ENCODE measurements at regions not wholly inside any gene's neighbourhood (a gene's known extent, or its start where the extent isn't known, plus 50 kb on each side); places are given as distances from the start of the nearest gene placed in this dataset.
"Not testable (repeated sequence)": the region's sequence is repeated elsewhere in the genome, so short reads cannot be mapped to it uniquely, and the experiment has no call there.

DNA sequence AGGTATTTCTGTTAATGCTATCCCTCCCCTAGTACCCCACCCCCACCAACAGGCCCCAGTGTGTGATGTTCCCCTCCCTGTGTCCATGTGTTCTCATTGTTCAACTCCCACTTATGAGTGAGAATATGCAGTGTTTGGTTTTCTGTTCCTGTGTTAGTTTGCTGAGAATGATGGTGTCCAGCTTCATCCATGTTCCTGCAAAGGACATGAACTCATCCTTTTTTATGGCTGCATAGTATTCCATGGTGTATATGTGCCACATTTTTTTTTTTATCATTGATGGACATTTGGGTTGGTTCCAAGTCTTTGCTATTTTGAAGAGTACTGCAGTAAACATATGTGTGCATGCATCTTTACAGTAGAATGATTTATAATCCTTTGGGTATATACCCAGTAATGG lies 430.5 kb upstream of the CD180 start:
- not testable (repeated sequence) for H3K4me3 Mint-ChIP-seq; H3K36me3 Mint-ChIP-seq (ENCODE audit: insufficient read depth in 2 of 2); H3K27me3 Mint-ChIP-seq (ENCODE audit: low read depth); H3K9me3 Mint-ChIP-seq; ATAC-seq (replicated peaks in 1 of 2); H3K4me1 Mint-ChIP-seq (ENCODE audit: low read depth); DNase-seq; H3K27ac Mint-ChIP-seq

- Mint-ChIP-seq H3K9me3 (no peaks in the 10 kb centered on the region), H3K27me3 (ENCODE audit: low read depth) (no peaks in the 10 kb centered on the region), H3K27ac (no peak overlapping the region), H3K36me3 (ENCODE audit: insufficient read depth in 2 of 2) (no peaks in the 10 kb centered on the region), H3K4me3 (no peak overlapping the region), H3K4me1 (ENCODE audit: low read depth) (no peaks in the 10 kb centered on the region)
- ATAC-seq (replicated peaks in 1 of 2) (no peak), DNase-seq (no peak)
Observed at GRCh38 chr5:67623078-67623477, 426.5 kb upstream of the CD180 start.

- DNase-seq, result no peak
- Mint-ChIP-seq H3K4me3 (no peak overlapping the region), H3K9me3 (no peaks in the 10 kb centered on the region), H3K36me3 (ENCODE audit: insufficient read depth in 2 of 2) (no peaks in the 10 kb centered on the region), H3K4me1 (ENCODE audit: low read depth) (no peaks in the 10 kb centered on the region), H3K27me3 (ENCODE audit: low read depth) (no peaks in the 10 kb centered on the region), H3K27ac (no peak overlapping the region)
- ATAC-seq (replicated peaks in 1 of 2), result peak in 1 of 2 donors; percentile 32
Observed at GRCh38 chr5:67620424-67621397, 424.1 kb upstream of the CD180 start.

- H3K27me3 Mint-ChIP-seq (ENCODE audit: low read depth), result no peaks in the 10 kb centered on the region
- DNase-seq (no peak), ATAC-seq (replicated peaks in 1 of 2) (no peak)
- no peaks in the 10 kb centered on the region for H3K36me3 Mint-ChIP-seq (ENCODE audit: insufficient read depth in 2 of 2)
- H3K4me1 Mint-ChIP-seq (ENCODE audit: low read depth), result no peaks in the 10 kb centered on the region
- H3K9me3 Mint-ChIP-seq, result no peaks in the 10 kb centered on the region
- H3K27ac Mint-ChIP-seq, result no peak overlapping the region
- no peak overlapping the region for H3K4me3 Mint-ChIP-seq
Observed at GRCh38 chr5:67619636-67620035, 423.0 kb upstream of the CD180 start.

DNA sequence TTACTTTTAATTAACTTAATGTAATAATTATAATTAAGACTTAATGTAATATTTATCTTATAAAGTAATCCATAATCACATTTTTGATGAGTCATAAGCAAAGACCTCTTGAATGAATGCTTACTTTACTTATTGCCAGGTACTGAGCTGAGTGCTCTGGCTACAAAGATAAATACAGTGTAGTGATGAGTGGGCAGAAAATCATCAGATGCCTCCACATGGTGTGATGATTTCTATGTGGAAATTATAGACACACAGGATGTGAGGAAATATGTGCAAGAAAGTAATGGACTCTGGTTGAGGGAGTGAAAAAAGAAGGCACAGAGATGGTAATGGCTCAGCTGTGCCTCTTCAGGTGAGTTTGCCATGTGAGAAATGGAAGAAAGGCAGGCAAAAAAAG lies 422.6 kb upstream of the CD180 start:
- H3K27me3 Mint-ChIP-seq (ENCODE audit: low read depth), result no peaks in the 10 kb centered on the region
- H3K4me3 Mint-ChIP-seq, result no peak overlapping the region
- no peak overlapping the region for H3K27ac Mint-ChIP-seq
- ATAC-seq (replicated peaks in 1 of 2), result no peak
- H3K4me1 Mint-ChIP-seq (ENCODE audit: low read depth), result no peaks in the 10 kb centered on the region
- DNase-seq, result no peak
- H3K36me3 Mint-ChIP-seq (ENCODE audit: insufficient read depth in 2 of 2), result no peaks in the 10 kb centered on the region
- no peaks in the 10 kb centered on the region for H3K9me3 Mint-ChIP-seq

GRCh38 chr5:67617051-67617450 lies 420.5 kb upstream of the CD180 start:
- H3K9me3 Mint-ChIP-seq, result no peaks in the 10 kb centered on the region
- no peak overlapping the region for H3K4me3 Mint-ChIP-seq
- DNase-seq, result no peak
- no peaks in the 10 kb centered on the region for H3K27me3 Mint-ChIP-seq (ENCODE audit: low read depth)
- no peak overlapping the region for H3K27ac Mint-ChIP-seq
- H3K4me1 Mint-ChIP-seq (ENCODE audit: low read depth), result no peaks in the 10 kb centered on the region
- no peaks in the 10 kb centered on the region for H3K36me3 Mint-ChIP-seq (ENCODE audit: insufficient read depth in 2 of 2)
- ATAC-seq (replicated peaks in 1 of 2), result no peak

- no peaks in the 10 kb centered on the region for H3K4me1 Mint-ChIP-seq (ENCODE audit: low read depth)
- no peaks in the 10 kb centered on the region for H3K9me3 Mint-ChIP-seq
- no peaks in the 10 kb centered on the region for H3K36me3 Mint-ChIP-seq (ENCODE audit: insufficient read depth in 2 of 2)
- no peak for ATAC-seq (replicated peaks in 1 of 2)
- no peak for DNase-seq
- no peaks in the 10 kb centered on the region for H3K27me3 Mint-ChIP-seq (ENCODE audit: low read depth)
- no peak overlapping the region for H3K4me3 Mint-ChIP-seq
- no peak overlapping the region for H3K27ac Mint-ChIP-seq
Observed at GRCh38 chr5:67612961-67613360, 416.4 kb upstream of the CD180 start.

GRCh38 chr5:67610186-67610912 lies 413.8 kb upstream of the CD180 start:
- Mint-ChIP-seq H3K27me3 (ENCODE audit: low read depth) (peaks cover 10% of the 10 kb centered on the region), H3K4me1 (ENCODE audit: low read depth) (no peaks in the 10 kb centered on the region), H3K27ac (no peak overlapping the region), H3K4me3 (no peak overlapping the region), H3K36me3 (ENCODE audit: insufficient read depth in 2 of 2) (no peaks in the 10 kb centered on the region), H3K9me3 (peaks cover 0 to 3% of the 10 kb centered on the region in 2 donors)
- no peak for DNase-seq
- ATAC-seq (replicated peaks in 1 of 2), result no peak

DNA sequence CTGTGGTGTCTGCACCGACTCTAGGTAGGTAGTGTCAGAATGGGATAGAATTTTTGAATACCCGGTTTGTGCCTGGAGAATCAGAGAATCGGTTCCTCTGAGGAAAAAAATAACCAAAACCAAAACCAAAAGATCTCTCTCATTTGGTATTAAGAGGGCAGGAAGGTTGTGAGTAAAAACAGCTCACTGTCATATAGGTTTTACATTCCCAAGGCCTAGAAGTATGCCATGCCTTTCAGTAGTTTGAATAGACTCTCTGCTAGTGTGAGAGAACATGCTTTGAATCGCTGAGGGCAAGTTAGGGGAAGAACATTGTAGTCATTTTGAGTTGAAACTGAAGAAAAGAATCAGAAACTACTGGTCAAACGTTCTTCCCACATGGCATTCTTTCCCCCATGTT lies 411.4 kb upstream of the CD180 start:
- no peak for DNase-seq
- Mint-ChIP-seq H3K36me3 (ENCODE audit: insufficient read depth in 2 of 2) (peaks cover under 1 to 3% of the 10 kb centered on the region in 2 donors), H3K27me3 (ENCODE audit: low read depth) (peaks cover 10% of the 10 kb centered on the region), H3K4me3 (no peak overlapping the region), H3K4me1 (ENCODE audit: low read depth) (no peaks in the 10 kb centered on the region), H3K9me3 (peaks cover under 1 to 3% of the 10 kb centered on the region in 2 donors), H3K27ac (no peak overlapping the region)
- no peak for ATAC-seq (replicated peaks in 1 of 2)

DNA sequence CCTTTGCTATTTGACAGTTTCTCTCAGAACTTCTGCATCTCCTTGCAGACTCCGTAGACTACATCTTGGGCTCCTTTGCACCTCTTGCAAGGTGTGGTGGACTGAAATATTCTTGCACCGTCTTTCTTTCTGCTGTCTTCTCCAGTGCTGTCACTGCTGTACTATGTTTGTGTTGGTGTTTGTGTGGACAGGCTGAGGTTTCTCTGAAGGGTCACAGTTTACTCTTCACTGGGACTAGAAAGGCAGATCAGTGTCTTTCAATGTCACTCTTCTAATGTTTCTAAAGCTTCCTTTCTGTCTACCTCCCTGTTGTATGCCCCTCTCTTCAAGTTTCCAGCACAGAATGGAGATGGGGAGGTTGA lies 410.0 kb upstream of the CD180 start:
- ATAC-seq (replicated peaks in 1 of 2) (no peak), DNase-seq (no peak)
- H3K36me3 Mint-ChIP-seq (ENCODE audit: insufficient read depth in 2 of 2), result peaks cover 2 to 5% of the 10 kb centered on the region in 2 donors
- no peak overlapping the region for H3K4me3 Mint-ChIP-seq
- no peaks in the 10 kb centered on the region for H3K4me1 Mint-ChIP-seq (ENCODE audit: low read depth)
- peaks cover 10% of the 10 kb centered on the region for H3K27me3 Mint-ChIP-seq (ENCODE audit: low read depth)
- no peak overlapping the region for H3K27ac Mint-ChIP-seq
- peaks cover 6 to 8% of the 10 kb centered on the region in 2 donors for H3K9me3 Mint-ChIP-seq

GRCh38 chr5:67605730-67606585 lies 409.4 kb upstream of the CD180 start:
- no peak overlapping the region for H3K4me3 Mint-ChIP-seq
- H3K36me3 Mint-ChIP-seq (ENCODE audit: insufficient read depth in 2 of 2), result peaks cover 4 to 5% of the 10 kb centered on the region in 2 donors
- peaks cover 10% of the 10 kb centered on the region for H3K27me3 Mint-ChIP-seq (ENCODE audit: low read depth)
- peaks cover 6 to 8% of the 10 kb centered on the region in 2 donors for H3K9me3 Mint-ChIP-seq
- H3K4me1 Mint-ChIP-seq (ENCODE audit: low read depth), result no peaks in the 10 kb centered on the region
- H3K27ac Mint-ChIP-seq, result no peak overlapping the region
- DNase-seq (no peak), ATAC-seq (replicated peaks in 1 of 2) (no peak)

DNA sequence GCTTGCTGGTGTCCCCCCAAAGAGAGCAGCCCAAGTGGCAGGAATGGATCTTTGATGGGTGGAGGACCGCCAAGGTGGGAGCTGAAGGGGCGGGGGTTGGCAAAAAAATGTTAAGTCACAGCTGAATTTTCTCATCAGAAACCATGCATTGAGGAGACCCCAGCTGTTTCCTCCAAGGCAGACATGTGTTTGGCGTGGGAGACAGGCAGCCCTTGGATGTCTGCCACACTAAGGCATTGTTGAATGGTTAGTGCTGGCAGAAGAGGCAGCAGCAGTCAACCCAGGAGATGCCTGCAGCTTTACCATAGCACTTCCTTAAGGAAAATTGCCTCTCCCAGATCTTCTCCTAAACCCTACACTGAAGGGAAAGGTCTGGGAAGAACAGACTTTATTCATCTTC lies 394.9 kb upstream of the CD180 start:
- Mint-ChIP-seq H3K27ac (no peak overlapping the region), H3K27me3 (ENCODE audit: low read depth) (no peaks in the 10 kb centered on the region), H3K36me3 (ENCODE audit: insufficient read depth in 2 of 2) (peaks cover 0 to 2% of the 10 kb centered on the region in 2 donors), H3K4me3 (no peak overlapping the region), H3K4me1 (ENCODE audit: low read depth) (no peaks in the 10 kb centered on the region), H3K9me3 (peaks cover 2 to 4% of the 10 kb centered on the region in 2 donors)
- no peak for ATAC-seq (replicated peaks in 1 of 2)
- no peak for DNase-seq

GRCh38 chr5:67588389-67588788 lies 391.8 kb upstream of the CD180 start:
- no peak for ATAC-seq (replicated peaks in 1 of 2)
- Mint-ChIP-seq H3K4me3 (no peak overlapping the region), H3K27ac (no peak overlapping the region), H3K4me1 (ENCODE audit: low read depth) (no peaks in the 10 kb centered on the region), H3K36me3 (ENCODE audit: insufficient read depth in 2 of 2) (peaks cover 0 to under 1% of the 10 kb centered on the region in 2 donors), H3K9me3 (peaks cover under 1 to 3% of the 10 kb centered on the region in 2 donors), H3K27me3 (ENCODE audit: low read depth) (no peaks in the 10 kb centered on the region)
- no peak for DNase-seq

Data from activated T-cell treated with anti-CD3 and anti-CD28 coated beads, Interleukin-2, amount 50 U/mL, for 72 hours (primary cell).